Esophagus squamous epithelium (tissue), 4 donors: ENCODE measurements at regions not wholly inside any gene's neighbourhood (a gene's known extent, or its start where the extent isn't known, plus 50 kb on each side); places are given as distances from the start of the nearest gene placed in this dataset.

Experiments used
- CTCF ChIP-seq, 6 experiments: fragments of 450-650 bp in 4 of 6; fragments of 200-600 bp in 2 of 6; sonication (generic) in 2 of 6; IDR thresholded peaks; one replicate each; pipeline ENCODE4 v1.5.1; 2016 to 2019; ENCODE audit warnings: antibody characterized with exemption in 6 of 6, mild to moderate bottlenecking in 4 of 6, moderate library complexity in 4 of 6
- POLR2A ChIP-seq, 4 donors: fragments of 450-650 bp; IDR thresholded peaks; one replicate each; pipeline ENCODE4 v1.6.1; 2017; ENCODE audit warnings: antibody characterized with exemption in 4 of 4, mild to moderate bottlenecking in 4 of 4, moderate library complexity in 3 of 4

DNA sequence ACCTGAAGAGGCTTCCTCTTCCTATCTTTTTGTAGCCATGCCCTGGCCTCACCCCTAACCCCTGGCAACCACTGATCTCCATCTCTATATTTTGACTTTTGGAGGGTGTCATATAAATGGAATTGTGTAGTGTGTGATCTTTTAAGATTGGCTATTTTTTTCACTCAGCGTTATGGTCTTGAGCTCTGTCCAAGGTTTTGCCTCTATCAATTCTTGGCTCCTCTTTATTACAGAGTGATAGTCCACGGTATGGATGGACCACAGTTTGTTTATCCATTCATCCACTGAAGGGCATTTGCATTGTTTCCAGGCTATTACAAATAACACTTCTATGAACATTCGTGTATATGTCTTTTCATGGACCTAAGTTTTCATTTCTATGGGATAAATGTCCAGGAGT is 209.8 kb upstream of the IER5L start:
- TF ChIP-seq CTCF (IDR thresholded peaks at IDR 0.05) (no peak), POLR2A (IDR thresholded peaks at IDR 0.05) (no peak)
